HG02678 (cell line): ENCODE measurements at regions not wholly inside any gene's neighbourhood (a gene's known extent, or its start where the extent isn't known, plus 50 kb on each side); places are given as distances from the start of the nearest gene placed in this dataset.
"Not testable (repeated sequence)": the region's sequence is repeated elsewhere in the genome, so short reads cannot be mapped to it uniquely, and the experiment has no call there.

Experiments used
- ATAC-seq: cut with Tn5 transposase; IDR thresholded peaks from one replicate; pipeline ENCODE4 v1.9.1; 2021; ENCODE audit warnings: mild to moderate bottlenecking, moderate library complexity; ENCODE audit not compliant: unreplicated experiment

DNA sequence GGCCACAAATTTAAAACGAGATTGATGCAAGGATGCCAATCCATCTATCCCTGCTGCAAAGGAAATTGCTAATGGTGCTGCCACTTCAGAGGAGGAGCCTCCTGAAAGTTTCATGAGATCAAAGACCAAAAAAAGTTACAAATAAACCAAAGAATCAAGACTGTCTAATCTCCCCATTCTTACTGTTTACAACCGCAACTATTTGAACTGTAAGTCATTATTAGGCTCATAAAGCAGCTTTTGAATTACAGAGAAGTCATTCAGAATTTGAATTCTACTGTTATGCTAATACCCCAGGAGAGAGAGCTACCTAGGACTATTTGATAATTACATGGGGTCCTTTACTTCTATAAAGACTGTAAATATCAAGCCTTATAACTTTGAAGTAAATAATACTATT is 1613.6 kb upstream of the WWC1 start:
- no peak for ATAC-seq

DNA sequence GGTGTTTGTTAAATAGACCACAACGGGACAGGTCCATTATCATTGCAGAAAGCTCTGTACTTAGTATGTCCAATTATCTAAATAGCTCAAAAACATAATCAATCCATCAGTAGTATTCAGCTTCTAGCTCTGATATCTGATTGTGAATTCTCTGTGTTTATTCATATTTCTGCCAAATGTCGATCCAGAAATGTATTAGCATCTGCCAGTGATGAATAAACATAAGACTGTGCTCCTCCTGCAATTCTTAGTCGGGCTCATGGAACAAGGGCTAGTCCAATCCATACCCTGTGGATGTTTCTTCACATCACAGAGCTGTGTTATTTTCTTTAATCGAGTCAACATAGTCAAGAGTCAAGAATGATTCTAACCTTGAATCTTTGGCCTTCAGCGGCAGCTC is 1612.1 kb upstream of the WWC1 start:
- ATAC-seq: no peak

DNA sequence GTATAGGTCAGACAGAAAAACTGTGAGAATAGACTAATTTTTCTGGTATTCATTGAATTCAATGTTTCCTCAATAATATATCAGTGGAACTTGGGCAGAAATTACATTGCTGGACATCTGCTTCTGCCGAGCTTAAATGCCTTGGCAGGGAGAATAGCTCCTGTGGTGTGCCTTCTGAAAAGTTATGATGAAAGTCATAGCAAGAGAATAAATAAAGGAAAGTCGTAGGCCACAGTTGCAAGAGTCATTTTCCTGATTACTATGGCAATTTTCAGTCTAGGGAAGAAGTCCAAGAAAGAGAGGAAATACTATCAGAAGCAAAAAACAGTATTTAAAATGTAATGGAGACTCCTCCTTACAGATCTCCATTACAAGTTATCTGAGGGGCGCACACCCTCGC is 1596.1 kb upstream of the WWC1 start:
- ATAC-seq: no peak

DNA sequence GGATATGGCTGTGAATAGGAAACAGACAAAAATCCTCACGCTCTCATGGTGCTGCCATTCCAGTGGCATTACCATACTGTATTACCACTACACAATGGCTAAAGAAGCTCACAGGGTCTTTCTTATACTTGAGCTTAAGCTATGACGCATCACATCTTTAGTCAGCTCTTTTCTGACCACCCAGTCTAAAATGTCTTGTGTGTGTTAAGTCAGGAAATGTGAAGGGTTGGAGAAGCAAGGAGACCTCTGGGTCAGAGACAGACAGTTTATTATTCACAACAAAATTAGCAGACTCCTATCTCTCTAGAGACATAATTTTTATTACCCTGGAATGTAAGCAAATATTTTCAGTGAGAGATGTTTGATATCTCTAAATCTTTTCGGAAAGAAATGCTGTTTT is 1583.2 kb upstream of the WWC1 start:
- ATAC-seq: no peak

DNA sequence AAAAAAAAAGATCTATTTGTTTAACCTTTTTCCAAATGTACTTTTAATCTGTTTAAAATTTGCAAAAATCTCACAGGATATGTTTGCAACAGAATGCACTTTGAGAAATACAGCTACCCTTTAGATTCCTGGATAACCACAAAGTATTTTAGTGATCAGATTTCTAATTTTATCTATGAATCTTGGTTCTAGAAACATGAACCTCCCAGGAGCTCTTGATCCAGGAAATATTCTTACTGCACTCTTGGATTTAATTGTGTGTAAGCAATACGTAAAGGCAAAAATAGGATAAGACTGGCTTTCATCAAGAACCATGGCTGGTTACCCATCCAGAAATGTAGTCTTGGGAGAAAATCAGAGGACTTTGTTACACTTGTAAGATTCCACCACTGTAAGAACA is 1581.8 kb upstream of the WWC1 start:
- ATAC-seq: no peak

DNA sequence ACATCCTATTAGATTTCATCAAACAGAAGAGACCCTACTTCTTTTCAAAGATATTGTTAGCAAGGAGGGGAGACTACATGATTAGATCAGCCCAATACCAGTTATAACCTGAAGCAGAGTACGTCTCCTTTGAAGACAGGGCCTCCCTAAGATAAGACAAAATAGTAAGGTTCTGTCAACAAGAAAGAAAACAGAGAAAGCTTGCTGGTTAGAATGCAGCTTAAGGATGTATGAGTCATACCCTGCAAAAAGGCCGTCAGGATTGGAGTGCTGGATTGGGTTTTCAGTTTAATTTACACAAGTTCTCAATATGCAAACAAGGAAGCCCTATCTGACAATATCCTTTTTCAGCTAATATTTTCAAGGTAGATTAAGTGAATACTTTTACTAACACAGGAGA is 1581.2 kb upstream of the WWC1 start:
- no peak for ATAC-seq

DNA sequence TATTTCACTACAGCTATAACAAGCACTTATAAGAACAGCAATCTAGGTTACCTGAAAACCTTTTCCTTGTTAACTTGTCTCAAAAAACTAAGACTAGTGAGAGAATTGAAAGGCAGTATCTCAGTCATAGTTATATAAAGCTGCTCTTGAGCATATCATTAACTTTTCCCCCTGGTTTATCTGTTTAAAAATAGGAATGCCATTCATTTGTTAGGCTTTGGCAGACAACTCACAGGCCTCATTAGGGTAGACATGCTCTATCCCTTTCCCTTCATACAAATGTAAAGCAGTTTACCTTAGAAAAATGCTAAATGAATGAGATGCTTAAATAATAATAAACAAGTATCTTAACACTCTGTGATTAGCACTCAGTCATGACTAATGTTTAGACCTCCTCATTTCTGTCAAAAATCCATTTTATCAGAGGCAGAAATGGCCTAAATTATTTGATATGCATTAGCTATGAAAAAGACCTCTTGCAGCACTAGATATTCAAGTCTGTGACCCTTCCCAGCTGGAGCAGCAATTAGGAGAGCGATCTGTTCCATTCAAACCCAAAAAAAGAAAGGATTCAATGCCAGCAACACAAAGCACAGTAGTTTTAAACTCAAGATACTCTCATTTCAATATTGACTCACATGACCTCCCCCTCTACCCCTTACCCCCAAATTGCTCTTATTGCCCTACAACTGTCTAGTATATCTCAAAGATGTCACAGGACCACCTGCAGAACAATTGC is 1578.8 kb upstream of the WWC1 start:
- no peak for ATAC-seq

DNA sequence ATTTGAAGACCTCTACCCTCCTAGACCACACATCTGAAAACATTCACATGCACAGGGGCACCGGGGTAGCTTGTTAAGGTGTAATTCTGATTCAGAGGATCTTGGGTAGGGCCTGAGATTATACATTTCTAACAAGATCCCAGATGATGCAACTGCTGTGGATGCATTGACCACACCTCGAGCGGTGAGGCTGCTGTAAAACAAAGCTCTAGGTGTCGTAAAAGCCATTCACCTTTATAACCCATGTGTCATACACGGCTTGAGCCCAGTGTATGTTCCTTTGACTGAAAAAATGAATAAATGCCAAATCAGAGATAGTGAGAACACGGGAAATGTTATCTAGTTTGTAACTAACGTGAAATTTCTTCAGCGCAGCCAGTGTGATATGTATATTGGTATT is 1578.2 kb upstream of the WWC1 start:
- ATAC-seq: no peak

DNA sequence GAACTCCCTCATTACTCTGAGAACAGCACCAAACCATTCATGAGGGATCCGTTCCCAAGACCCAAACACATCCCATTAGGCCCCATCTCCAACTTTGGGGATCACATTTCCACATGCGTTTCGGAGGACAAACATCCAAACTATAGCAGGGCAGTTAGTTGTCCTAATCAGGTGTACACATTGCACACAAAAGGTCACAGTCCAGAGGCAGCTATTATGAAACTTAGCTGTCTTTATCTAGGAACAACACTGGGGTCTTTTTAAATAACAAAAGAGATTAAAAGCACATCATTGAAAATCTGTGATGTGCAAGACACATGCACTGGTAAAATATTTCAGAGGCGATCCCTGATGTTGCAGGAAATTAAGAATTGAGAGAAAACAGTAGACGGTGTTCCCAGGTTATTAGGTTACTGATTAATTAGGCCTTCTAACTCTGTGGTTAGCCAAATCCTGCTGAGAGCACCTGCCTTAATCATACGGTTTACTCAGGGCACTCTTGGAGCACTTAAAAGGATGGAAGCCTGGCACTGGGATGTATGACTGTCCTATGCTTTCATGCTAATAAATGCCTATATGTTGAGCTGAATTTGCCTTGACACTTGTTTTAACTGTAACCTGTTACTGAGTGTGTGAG is 1574.5 kb upstream of the WWC1 start:
- no peak for ATAC-seq

DNA sequence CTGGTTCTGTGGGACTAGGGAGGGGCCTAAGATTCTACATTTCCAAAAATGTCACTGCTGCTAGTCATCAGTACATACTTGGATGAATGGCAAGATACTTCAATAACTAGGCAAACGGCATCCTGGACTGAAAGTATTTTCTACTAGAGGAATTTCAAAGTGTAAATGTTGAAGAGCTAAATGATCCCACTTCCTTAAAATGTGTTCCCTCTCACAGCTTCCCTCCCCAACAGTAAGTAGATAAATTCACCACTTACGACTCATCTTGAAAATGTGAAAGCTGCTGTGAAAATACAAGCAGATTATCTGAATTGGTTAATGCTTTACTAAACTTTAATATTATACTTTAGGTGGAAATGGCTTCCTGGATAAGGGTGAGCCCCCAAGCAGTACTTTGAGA is 1571.5 kb upstream of the WWC1 start:
- ATAC-seq: no peak

DNA sequence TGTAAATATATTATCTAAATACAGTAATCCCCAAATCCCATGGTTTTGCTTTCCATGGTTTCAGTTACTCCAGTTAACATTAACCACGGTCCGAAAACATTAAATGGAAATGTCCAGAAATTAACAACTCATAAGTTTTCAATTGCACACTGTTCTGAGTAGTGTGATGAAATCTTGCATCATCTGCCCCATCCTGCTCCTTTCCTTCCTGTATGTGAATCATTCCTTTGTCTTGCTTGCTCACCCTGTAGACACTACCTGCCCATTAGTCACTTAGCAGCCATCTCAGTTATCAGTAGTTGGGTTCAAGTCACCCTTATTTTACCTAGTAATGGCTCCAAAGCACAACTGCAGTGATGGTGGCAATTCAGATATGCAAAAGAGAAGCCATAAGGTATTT is 1568.5 kb upstream of the WWC1 start:
- ATAC-seq: no peak

DNA sequence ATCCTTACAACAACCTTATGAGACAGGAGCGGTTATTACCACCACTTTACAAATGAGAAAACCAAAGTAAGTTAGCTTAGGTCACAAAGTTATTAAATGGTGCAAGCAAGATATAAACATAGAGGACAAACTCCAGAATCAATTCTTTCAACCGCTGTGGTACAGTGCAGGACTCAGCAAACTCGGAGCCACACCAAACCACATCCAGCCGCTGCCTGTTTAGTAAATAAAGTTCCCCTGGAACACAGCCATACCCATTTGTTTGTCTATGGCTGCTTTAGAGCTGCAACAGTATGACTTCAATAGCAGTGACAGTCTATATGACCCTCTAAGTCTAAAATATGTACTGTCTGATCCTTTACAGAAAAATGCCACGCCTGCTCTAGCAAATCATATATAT is 1567.2 kb upstream of the WWC1 start:
- ATAC-seq: no peak

DNA sequence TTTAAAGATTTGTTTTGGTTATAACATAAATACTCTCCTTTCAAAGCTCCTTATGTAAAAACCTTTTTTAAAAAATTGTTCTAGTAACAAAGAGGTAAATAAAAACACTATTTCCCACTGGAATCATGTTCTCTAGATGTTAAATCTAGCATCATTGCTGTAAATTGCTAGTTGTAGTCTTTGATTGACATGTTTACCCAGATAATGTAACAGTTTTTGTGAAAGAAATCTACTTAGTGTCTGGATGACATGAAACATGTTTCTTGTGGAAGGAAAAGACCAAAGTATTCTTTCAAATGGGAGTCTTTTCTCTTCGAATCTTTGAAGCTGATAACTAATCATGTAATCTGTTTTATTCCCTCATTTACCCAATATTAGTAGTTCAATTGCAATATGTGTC is 1565.9 kb upstream of the WWC1 start:
- no peak for ATAC-seq

DNA sequence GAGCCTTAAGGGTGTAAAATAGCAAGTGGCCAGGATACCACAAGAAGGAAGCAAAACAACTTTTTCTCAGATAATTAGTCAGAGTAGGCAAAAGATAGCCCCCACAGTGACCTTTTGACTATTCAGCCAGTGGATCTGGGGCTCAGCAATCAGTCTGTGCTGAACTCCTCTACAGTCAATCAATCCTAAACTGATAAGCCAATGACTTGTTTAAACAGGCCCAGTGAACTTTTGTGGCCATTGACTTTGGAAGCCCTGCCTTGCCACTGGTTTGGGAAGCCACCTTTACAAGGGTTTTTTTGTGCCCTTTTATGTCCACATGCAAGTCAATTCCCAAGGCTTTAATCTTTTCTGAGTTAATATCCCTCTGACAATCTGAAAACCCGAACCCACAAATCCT is 1565.0 kb upstream of the WWC1 start:
- no peak for ATAC-seq

DNA sequence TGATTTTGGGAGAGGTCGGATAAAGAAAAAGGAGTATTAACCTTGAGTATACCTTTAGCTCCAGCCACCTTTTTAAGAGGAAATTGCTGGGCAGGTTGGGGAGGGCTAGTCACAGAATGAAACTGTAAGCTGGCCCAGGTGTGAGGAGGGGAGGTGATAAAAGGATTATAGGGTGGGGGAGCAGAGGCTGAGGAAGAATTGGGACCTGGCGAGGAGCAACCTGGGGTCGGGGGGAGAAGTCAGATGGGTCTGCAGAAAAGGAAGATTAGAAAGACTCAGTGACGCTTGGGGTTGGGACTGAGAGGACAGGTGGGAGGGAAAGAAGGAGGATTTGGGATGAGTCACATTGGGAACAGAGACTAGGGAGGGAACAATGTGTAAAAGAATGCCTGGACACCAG is 1548.5 kb upstream of the WWC1 start:
- ATAC-seq: not testable (repeated sequence)

DNA sequence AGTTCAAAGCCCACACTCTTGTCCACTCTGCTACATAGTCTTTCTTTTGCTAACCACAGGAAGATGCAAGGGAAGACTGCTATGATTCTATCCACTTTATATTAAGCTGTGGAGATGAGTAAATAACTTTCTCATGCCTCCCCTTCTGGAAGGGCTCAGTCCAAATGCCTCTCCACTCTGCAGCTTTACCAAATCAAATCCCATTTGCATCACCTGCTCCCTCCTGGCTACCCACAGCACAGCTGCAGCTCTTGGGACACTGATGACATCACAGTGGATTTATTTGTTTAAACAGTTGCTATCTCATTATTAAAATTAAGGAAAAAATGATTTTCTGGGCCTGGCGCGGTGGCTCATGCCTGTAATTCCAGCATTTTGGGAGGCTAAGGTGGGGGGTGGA is 1544.9 kb upstream of the WWC1 start:
- ATAC-seq: no peak

DNA sequence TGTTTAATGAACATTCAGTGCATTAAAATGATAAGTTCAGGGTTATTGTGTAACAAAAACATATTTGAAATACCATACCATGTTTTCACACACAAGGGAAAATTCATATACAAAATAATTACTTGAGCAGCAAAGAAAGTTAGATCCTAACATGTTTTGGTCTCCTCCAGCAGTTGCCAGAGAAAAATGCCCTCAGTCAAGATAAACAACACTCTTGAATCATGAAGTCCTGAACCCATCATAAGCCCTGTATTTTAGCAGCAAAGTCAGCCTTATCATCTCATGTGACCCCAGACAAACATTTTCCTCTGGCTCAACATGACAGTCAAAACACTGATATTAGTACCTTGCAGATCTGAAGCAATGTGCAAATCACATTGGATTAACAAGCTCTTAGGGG is 1541.1 kb upstream of the WWC1 start:
- no peak for ATAC-seq

DNA sequence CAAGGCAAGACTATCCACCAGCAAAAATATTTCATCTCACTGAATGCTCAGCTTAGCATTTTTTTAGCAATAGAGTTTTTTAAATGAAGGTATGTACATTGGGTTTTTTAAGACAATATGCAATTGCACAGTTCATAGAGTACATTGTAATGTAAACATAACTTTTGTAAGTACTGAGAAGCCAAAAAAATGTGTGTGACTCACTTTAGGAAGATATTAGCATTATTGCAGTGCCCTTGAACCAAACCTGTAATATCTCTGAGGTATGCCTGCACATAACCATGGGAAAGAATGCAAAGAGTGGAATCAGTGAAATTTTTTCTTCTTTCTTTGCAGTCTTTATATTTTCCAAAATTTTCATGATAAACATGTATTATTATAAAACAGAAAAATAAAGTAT is 1533.3 kb upstream of the WWC1 start:
- no peak for ATAC-seq

DNA sequence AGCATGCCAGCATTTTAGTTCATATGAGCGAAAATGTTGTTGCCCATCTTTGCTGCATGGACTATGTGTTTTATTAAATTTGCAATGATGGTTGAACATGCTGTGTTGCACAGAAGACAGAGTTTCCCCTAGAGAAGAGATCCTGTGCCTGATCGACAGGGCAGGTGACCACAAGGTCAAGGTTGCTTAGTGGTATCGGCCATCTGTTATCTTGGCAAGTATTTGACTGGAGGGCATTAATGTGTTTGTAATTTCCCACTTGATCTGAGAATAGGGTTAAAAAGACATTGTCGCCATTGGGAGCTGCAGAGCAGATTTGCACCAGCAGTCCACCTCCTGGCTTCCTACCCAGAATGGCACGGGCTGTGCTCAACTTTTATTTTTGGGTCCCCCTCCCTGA is 1523.6 kb upstream of the WWC1 start:
- no peak for ATAC-seq

DNA sequence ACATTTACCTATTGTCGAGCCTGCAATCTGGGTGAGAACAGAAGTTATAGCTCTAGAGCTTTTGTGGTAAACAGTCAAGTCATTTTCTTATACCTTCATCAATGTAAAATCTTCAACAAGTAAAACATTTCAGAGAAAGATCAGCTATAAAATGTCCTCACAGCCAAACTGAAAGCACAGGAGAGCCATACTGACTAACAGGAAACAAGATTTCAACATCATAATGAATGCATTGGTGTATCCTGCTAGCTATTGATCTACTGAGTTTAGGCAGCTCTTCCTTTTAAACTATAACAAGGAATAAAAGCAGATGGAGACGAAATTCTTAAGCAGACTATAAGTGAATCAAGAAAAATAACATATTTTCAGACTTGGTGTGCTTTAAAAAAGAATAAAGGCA is 1522.9 kb upstream of the WWC1 start:
- ATAC-seq: no peak

DNA sequence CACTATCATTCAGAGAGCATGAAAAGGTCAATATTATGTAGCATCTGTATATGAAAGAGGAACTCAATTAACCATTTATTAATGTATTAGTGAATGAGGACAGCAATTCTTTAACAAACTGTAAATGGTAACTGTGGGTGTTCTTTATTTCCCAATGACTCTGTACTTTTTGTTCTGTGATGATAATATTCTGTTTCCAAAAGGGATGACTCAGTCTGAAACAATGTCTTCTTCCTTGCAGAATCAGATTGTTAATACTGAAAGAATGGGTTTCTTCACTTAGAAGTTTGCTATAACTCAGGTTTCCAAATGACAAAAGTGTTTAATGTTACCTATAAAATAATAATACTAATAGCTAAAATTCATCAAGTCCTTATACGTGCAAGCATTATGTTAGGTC is 1518.7 kb upstream of the WWC1 start:
- no peak for ATAC-seq

DNA sequence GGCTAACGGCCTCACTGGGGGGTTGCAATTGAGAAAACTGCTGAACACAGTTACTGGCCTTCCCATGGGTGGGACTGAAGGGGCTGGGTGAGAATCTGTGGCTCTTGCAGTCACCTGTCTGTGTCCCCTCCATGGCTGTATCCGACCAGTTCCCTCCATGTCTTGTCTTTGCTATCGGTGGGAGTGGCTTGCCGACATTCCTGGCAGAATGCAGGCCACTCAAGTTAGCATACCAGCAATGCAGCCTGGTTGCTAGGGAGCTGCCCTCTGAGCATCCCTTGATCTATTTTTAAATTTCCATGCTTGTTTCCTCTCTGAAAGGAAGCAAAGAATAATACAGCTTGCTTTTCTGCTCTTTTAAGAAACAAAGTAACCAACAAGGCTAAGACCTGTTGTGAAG is 1509.7 kb upstream of the WWC1 start:
- ATAC-seq: no peak

DNA sequence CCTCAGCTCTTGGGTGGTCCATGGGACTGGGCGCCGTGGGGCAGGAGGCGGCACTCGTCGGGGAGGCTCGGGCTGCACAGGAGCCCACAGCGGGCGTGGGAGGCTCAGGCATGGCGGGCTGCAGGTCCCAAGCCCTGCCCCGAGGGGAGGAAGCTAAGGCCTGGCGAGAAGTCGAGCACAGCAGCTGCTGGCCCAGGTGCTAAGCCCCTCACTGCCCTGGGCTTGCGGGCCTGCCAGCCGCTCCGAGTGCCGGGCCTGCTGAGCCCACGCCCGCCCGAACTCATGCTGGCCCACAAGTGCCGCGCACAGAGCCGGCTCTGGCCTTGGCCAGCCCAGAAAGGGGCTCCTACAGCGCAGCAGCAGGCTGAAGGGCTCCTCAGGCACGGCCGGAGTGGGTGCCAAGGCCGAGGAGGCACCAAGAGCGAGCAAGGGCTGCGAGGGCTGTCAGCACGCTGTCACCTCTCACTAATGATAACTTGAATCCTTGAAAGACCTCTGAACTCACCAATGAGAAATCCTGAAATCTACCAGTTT is 1506.8 kb upstream of the WWC1 start:
- no peak for ATAC-seq
